ENCODE measurements at regions not wholly inside any gene's neighbourhood (a gene's known extent, or its start where the extent isn't known, plus 50 kb on each side); places are given as distances from the start of the nearest gene placed in this dataset.
A peak's percentile ranks its signal among the peaks of the same experiment; 100 is the strongest.

DNA sequence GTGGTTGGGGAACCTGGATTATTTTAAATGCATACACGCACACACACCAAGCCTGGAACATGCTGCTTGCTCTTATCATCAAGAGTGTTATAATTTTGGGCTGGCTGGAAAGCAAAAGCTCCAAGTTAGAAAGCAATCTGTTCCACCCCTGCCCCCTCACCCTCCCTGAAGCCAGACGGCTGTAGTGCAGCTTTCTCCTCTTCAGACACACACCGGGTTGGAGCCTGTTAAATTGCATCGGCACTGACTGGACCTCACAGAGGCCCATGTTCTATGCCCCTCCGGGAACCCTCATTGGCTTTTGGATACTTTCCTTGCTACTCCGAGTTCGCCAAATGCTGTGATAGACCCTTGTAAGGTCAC lies 90.6 kb upstream of the KCNJ15 start:
- DNase-seq (ENCODE audit: unreplicated experiment), result no peak
- Mint-ChIP-seq H3K4me1 (ENCODE audit: insufficient read depth, unreplicated experiment) (peaks cover 9% of the 10 kb centered on the region), H3K27me3 (ENCODE audit: insufficient read depth, unreplicated experiment) (no peaks in the 10 kb centered on the region), H3K4me3 (ENCODE audit: unreplicated experiment) (no peak overlapping the region), H3K9me3 (ENCODE audit: unreplicated experiment) (no peaks in the 10 kb centered on the region), H3K27ac (ENCODE audit: low read depth, unreplicated experiment) (no peak overlapping the region), H3K36me3 (ENCODE audit: insufficient read depth, unreplicated experiment) (no peaks in the 10 kb centered on the region)
- intact Hi-C loops (cut with micrococcal nuclease), result no loop called here
- POLR2A ChIA-PET, result no interaction called here
- CTCF ChIA-PET, result interaction anchor here (0.6 to 2.3 kb wide), 3 partner anchors 9 to 169 kb away, joined by 3 to 11 read pairs (median 5); no protein-coding TSS in a partner anchor
- no TSS peak for BruUV-seq (replicated peaks)
- TF ChIP-seq, protein P1, sequence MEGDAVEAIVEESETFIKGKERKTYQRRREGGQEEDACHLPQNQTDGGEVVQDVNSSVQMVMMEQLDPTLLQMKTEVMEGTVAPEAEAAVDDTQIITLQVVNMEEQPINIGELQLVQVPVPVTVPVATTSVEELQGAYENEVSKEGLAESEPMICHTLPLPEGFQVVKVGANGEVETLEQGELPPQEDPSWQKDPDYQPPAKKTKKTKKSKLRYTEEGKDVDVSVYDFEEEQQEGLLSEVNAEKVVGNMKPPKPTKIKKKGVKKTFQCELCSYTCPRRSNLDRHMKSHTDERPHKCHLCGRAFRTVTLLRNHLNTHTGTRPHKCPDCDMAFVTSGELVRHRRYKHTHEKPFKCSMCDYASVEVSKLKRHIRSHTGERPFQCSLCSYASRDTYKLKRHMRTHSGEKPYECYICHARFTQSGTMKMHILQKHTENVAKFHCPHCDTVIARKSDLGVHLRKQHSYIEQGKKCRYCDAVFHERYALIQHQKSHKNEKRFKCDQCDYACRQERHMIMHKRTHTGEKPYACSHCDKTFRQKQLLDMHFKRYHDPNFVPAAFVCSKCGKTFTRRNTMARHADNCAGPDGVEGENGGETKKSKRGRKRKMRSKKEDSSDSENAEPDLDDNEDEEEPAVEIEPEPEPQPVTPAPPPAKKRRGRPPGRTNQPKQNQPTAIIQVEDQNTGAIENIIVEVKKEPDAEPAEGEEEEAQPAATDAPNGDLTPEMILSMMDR (IDR thresholded peaks at IDR 0.05; ENCODE audit: unreplicated experiment), result no peak

DNA sequence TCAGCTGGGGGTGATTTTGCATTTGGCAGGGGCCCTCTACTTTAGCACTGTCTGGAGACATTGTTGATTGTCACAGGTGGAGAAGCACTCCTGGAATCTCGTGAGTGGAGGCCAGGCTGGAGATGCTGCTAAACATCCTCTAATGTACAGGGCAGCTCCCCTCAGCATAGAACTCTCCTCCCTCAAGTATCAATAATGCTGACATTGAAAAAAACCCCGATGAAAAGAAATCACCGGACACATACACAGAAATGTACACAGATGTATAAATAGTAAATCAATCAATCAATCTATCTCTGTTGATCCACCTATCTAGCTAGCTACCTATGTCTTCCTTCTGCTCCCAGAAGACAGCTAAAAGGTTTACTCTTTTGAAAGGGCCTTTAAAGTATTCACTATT lies 89.4 kb upstream of the KCNJ15 start:
- DNase-seq (ENCODE audit: unreplicated experiment), result no peak
- Mint-ChIP-seq H3K9me3 (ENCODE audit: unreplicated experiment) (no peaks in the 10 kb centered on the region), H3K27me3 (ENCODE audit: insufficient read depth, unreplicated experiment) (no peaks in the 10 kb centered on the region), H3K4me3 (ENCODE audit: unreplicated experiment) (no peak overlapping the region), H3K36me3 (ENCODE audit: insufficient read depth, unreplicated experiment) (no peaks in the 10 kb centered on the region), H3K27ac (ENCODE audit: low read depth, unreplicated experiment) (no peak overlapping the region), H3K4me1 (ENCODE audit: insufficient read depth, unreplicated experiment) (peaks cover 20% of the 10 kb centered on the region)
- CTCF ChIA-PET, result interaction anchor here (0.6 to 2.3 kb wide), 7 partner anchors 10 to 455 kb away, joined by 3 to 11 read pairs (median 4); no protein-coding TSS in a partner anchor
- TF ChIP-seq, protein P1 (IDR thresholded peaks at IDR 0.05; ENCODE audit: unreplicated experiment), result no peak
- BruUV-seq (replicated peaks), result no TSS peak
- POLR2A ChIA-PET, result interaction anchor here (0.7 to 0.9 kb wide), 2 partner anchors 27 to 110 kb away, joined by 3 read pairs; no protein-coding TSS in a partner anchor
- intact Hi-C loops (cut with micrococcal nuclease), result no loop called here

DNA sequence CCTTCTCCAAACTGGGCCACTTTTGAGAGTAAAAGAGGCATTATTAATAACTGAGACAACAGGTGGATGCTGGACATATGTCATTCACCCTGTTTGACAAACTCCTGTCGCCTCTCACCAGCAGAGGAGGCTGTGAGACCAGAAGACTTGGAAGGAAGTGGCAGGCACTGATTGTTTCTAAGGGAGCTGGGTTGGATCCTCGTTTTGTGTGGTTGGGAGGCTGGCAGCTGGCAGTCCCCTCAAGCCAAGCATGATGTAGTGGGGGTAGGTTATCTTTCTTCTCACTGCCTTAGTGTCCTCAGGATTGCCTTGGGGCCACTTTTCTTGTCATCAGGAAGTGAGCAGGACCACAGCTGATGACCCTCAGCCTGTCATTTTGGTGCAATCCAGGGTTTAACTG lies 86.5 kb upstream of the KCNJ15 start:
- TF ChIP-seq, protein P1 (IDR thresholded peaks at IDR 0.05; ENCODE audit: unreplicated experiment), result peak; percentile 38
- no peak overlapping the region for H3K27ac Mint-ChIP-seq (ENCODE audit: low read depth, unreplicated experiment)
- peaks cover 26% of the 10 kb centered on the region for H3K4me1 Mint-ChIP-seq (ENCODE audit: insufficient read depth, unreplicated experiment)
- CTCF ChIA-PET, result interaction anchor here (0.7 to 5.2 kb wide), 19 partner anchors 8 to 550 kb away, joined by 3 to 47 read pairs (median 4); no protein-coding TSS in a partner anchor
- BruUV-seq (replicated peaks), result no TSS peak
- intact Hi-C loops (cut with micrococcal nuclease), result loop anchor here (1.0 kb wide), 4 partner anchors 49 to 470 kb away; no protein-coding TSS in a partner anchor
- POLR2A ChIA-PET, result interaction anchor here (0.8 to 1.3 kb wide), 5 partner anchors 9 to 113 kb away, joined by 3 to 5 read pairs (median 3); no protein-coding TSS in a partner anchor
- no peaks in the 10 kb centered on the region for H3K9me3 Mint-ChIP-seq (ENCODE audit: unreplicated experiment)
- no peaks in the 10 kb centered on the region for H3K36me3 Mint-ChIP-seq (ENCODE audit: insufficient read depth, unreplicated experiment)
- no peak overlapping the region for H3K4me3 Mint-ChIP-seq (ENCODE audit: unreplicated experiment)
- H3K27me3 Mint-ChIP-seq (ENCODE audit: insufficient read depth, unreplicated experiment), result no peaks in the 10 kb centered on the region
- DNase-seq (ENCODE audit: unreplicated experiment), result peak; percentile 68

DNA sequence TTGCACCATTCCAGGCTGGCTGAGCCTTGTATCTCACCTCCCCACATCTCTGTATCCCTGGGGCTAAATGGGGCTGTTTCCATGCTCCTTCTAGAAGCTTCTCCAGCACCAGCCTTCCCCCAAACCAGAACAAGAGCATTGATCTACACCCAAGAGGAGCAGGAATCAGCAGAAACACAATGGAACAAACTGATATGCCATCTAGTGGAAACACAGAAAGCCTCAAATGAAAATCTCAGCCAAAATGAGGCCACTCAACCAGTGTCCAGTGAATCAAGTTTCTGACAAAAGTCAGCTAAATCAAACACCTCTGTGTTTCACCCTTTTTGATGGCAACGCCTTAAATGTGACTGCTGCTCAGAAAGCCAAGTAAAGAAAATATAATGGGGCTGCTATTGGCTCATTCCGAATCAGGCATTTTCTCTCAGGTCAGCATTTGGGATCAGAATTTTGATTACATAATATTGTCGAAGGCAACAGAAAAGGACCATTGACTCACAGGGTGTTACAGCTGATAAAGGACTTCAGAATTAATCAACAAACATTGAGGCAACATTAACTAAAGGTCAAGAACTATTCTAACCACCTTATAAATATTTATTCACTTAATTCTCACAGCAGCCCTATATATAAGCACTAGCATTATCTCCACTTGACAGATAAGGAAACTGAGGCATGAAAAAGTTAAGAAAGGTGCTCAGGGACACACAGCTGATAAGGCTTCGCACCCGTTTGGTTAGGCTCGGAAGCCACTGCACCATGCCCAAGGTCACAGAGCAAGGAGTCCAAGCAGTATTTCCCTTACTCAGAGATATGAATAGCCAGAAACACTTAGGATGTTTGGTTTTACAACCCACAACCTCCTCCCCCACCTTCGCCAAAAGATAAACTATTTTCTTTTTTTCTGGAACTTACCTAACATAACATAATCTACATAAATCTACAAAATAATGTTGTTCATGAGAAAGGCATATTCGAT lies 85.8 kb upstream of the KCNJ15 start:
- H3K27ac Mint-ChIP-seq (ENCODE audit: low read depth, unreplicated experiment), result no peak overlapping the region
- intact Hi-C loops (cut with micrococcal nuclease), result loop anchor here (1.0 kb wide), 4 partner anchors 48 to 471 kb away; no protein-coding TSS in a partner anchor
- ChIA-PET CTCF (interaction anchor here (0.5 to 5.2 kb wide), 24 partner anchors 8 to 974 kb away, joined by 3 to 47 read pairs (median 3); no protein-coding TSS in a partner anchor), POLR2A (interaction anchor here (0.6 to 1.7 kb wide), 9 partner anchors 8 to 513 kb away, joined by 3 to 8 read pairs (median 3); no protein-coding TSS in a partner anchor)
- H3K4me1 Mint-ChIP-seq (ENCODE audit: insufficient read depth, unreplicated experiment), result peaks cover 26% of the 10 kb centered on the region
- no peaks in the 10 kb centered on the region for H3K27me3 Mint-ChIP-seq (ENCODE audit: insufficient read depth, unreplicated experiment)
- no peak overlapping the region for H3K4me3 Mint-ChIP-seq (ENCODE audit: unreplicated experiment)
- DNase-seq (ENCODE audit: unreplicated experiment), result peak; percentile 47
- no peaks in the 10 kb centered on the region for H3K9me3 Mint-ChIP-seq (ENCODE audit: unreplicated experiment)
- BruUV-seq (replicated peaks), result no TSS peak
- TF ChIP-seq, protein P1 (IDR thresholded peaks at IDR 0.05; ENCODE audit: unreplicated experiment), result peak; percentile 19
- H3K36me3 Mint-ChIP-seq (ENCODE audit: insufficient read depth, unreplicated experiment), result no peaks in the 10 kb centered on the region
